Activated CD4-positive, alpha-beta memory T cell treated with anti-CD3 and anti-CD28 coated beads for 36 hours (primary cell): ENCODE measurements at regions not wholly inside any gene's neighbourhood (a gene's known extent, or its start where the extent isn't known, plus 50 kb on each side); places are given as distances from the start of the nearest gene placed in this dataset.
"Not testable (repeated sequence)": the region's sequence is repeated elsewhere in the genome, so short reads cannot be mapped to it uniquely, and the experiment has no call there.

Experiments used
- CTCF ChIA-PET: fragments of 350-600 bp; sonication (Branson Sonifier 250); formaldehyde crosslinking; loops from one replicate; lab custom pipeline; 2021; ENCODE audit warnings: antibody characterized with exemption, inconsistent platforms; lab: Charles Lee
- POLR2A ChIA-PET: fragments of 350-600 bp; sonication (Branson Sonifier 250); formaldehyde crosslinking; loops from one replicate; lab custom pipeline; 2021; ENCODE audit warnings: antibody characterized with exemption; lab: Charles Lee
- DNase-seq: peaks from one replicate; pipeline ENCODE4 v3.0.0-alpha.2; 2020
- H3K27ac Mint-ChIP-seq: one replicate; pipeline ENCODE4 v1.8.0; 2021; ENCODE audit warnings: mixed read lengths
- H3K27me3 Mint-ChIP-seq: one replicate; pipeline ENCODE4 v1.8.0; 2021; ENCODE audit warnings: mixed read lengths
- H3K36me3 Mint-ChIP-seq: one replicate; pipeline ENCODE4 v1.8.0; 2021; ENCODE audit warnings: mixed read lengths
- H3K4me1 Mint-ChIP-seq: one replicate; pipeline ENCODE4 v1.8.0; 2021; ENCODE audit warnings: low read depth, mixed read lengths
- H3K4me3 Mint-ChIP-seq: one replicate; pipeline ENCODE4 v1.8.0; 2021; ENCODE audit warnings: mild to moderate bottlenecking, mixed read lengths
- H3K9me3 Mint-ChIP-seq: one replicate; pipeline ENCODE4 v1.8.0; 2021; ENCODE audit warnings: mixed read lengths
- intact Hi-C: fragments of 100-400 bp; cut with micrococcal nuclease; formaldehyde crosslinking; loops from one replicate; pipeline ENCODE4 v1.15.1; 2023

- H3K9me3 Mint-ChIP-seq, POLR2A ChIA-PET, H3K27ac Mint-ChIP-seq, H3K4me3 Mint-ChIP-seq, CTCF ChIA-PET, H3K36me3 Mint-ChIP-seq, intact Hi-C loops, H3K4me1 Mint-ChIP-seq, DNase-seq: not testable (repeated sequence)
- H3K27me3 Mint-ChIP-seq: peaks cover 15% of the 10 kb centered on the region
Observed at GRCh38 chr14:51598924-51599600, 52.6 kb upstream of the FRMD6 start.

- intact Hi-C loops: no loop called here
- ChIA-PET POLR2A (no interaction called here), CTCF (no interaction called here)
- H3K36me3 Mint-ChIP-seq: no peaks in the 10 kb centered on the region
- H3K9me3 Mint-ChIP-seq: no peaks in the 10 kb centered on the region
- no peaks in the 10 kb centered on the region for H3K4me1 Mint-ChIP-seq
- no peak overlapping the region for H3K4me3 Mint-ChIP-seq
- H3K27ac Mint-ChIP-seq: no peak overlapping the region
- peaks cover 14% of the 10 kb centered on the region for H3K27me3 Mint-ChIP-seq
- no peak for DNase-seq
Observed at GRCh38 chr14:51600658-51601057, 51.1 kb upstream of the FRMD6 start.
